ENCODE measurements at regions not wholly inside any gene's neighbourhood (a gene's known extent, or its start where the extent isn't known, plus 50 kb on each side); places are given as distances from the start of the nearest gene placed in this dataset.

DNA sequence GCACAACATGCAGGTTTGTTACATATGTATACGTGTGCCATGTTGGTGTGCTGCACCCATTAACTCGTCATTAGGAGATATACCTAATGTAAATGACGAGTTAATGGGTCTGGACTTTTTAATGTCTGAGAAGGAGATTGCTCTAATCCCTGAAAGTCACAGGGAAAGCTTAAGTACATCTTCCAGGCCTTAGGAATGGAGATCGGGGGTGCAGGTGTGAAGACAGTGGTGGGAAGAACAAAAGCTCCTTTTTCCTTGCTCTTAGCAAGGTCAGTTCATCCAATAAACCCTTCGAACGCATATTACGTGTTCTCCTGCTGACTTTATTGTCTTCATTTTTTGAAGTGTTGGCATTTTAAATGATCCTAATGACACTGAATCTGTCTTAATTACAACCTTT lies 50.8 kb upstream of the LAMA1 start:
- no peak overlapping the region for H3K4me3 ChIP-seq (ENCODE audit: low read depth, low read length)
- DNase-seq (ENCODE audit: low read depth): no peak
- no peak for TF ChIP-seq CTCF (IDR thresholded peaks at IDR 0.05; ENCODE audit: insufficient read depth, low read depth, low read length)
